IMR-90 (cell line): ENCODE measurements at regions not wholly inside any gene's neighbourhood (a gene's known extent, or its start where the extent isn't known, plus 50 kb on each side); places are given as distances from the start of the nearest gene placed in this dataset.
A peak's percentile ranks its signal among the peaks of the same experiment; 100 is the strongest.

ENCODE experiments used
- ATAC-seq: fragments of 200-7000 bp; cut with Tn5 transposase; 2 replicates; pipeline ENCODE4 v1.9.1; 2020; ENCODE audit warnings: low read depth, mild to moderate bottlenecking, moderate library complexity
- BruUV-seq: library from RNA; stranded (reverse); fragments of 400-500 nt; replicated peaks from 2 replicates; lab custom pipeline; 2021; lab: Mats Ljungman, UMichigan
- CTCF ChIA-PET: fragments of 300-600 bp; formaldehyde crosslinking; extraction: SDS; loops from one replicate; lab custom pipeline; 2021; ENCODE audit warnings: antibody characterized with exemption; lab: Yijun Ruan, JAX
- POLR2A ChIA-PET: fragments of 300-600 bp; sonication (Branson Sonifier 250); formaldehyde crosslinking; loops from one replicate; lab custom pipeline; 2022; ENCODE audit warnings: antibody characterized with exemption; ENCODE audit not compliant: unreplicated experiment; lab: Charles Lee
- DNase-seq: peaks from one replicate; pipeline ENCODE4 v3.0.0; 2013
- H2AFZ ChIP-seq: replicated peaks from 2 replicates; pipeline ENCODE3; 2013; ENCODE audit warnings: low read length, mild to moderate bottlenecking; ENCODE audit not compliant: poor library complexity
- H2AK5ac ChIP-seq: 2 replicates; pipeline ENCODE4 v1.6.1; 2013; ENCODE audit warnings: low read depth, low read length, inconsistent platforms
- H2AK9ac ChIP-seq: replicated peaks from 2 replicates; pipeline ENCODE3; 2013; ENCODE audit warnings: mild to moderate bottlenecking, low read depth, low read length, moderate library complexity; ENCODE audit not compliant: poor library complexity
- H2BK120ac ChIP-seq: 2 replicates; pipeline ENCODE4 v1.6.1; 2013; ENCODE audit warnings: low read depth, low read length, inconsistent platforms
- H2BK15ac ChIP-seq: 3 replicates; pipeline ENCODE4 v1.6.1; 2013; ENCODE audit warnings: low read depth, low read length, inconsistent platforms
- H2BK20ac ChIP-seq: 2 replicates; pipeline ENCODE4 v1.6.1; 2013; ENCODE audit warnings: low read depth, mild to moderate bottlenecking, inconsistent platforms, low read length, moderate library complexity
- H2BK5ac ChIP-seq: 2 replicates; pipeline ENCODE4 v1.6.1; 2013; ENCODE audit warnings: mild to moderate bottlenecking, low read depth, low read length, inconsistent platforms; ENCODE audit not compliant: poor library complexity, severe bottlenecking
- H3K14ac ChIP-seq: replicated peaks from 2 replicates; pipeline ENCODE4 v1.6.1; 2013; ENCODE audit warnings: low read depth, low read length, inconsistent platforms
- H3K18ac ChIP-seq: 2 replicates; pipeline ENCODE4 v1.6.1; 2013; ENCODE audit warnings: low read depth, low read length, control low read depth
- H3K23ac ChIP-seq: 2 replicates; pipeline ENCODE4 v1.6.1; 2013; ENCODE audit warnings: low read depth, low read length, inconsistent platforms
- H3K27ac ChIP-seq: 2 replicates; pipeline ENCODE4 v1.5.1; 2013; ENCODE audit warnings: mild to moderate bottlenecking, control low read depth, low read length; ENCODE audit not compliant: insufficient read depth
- H3K27me3 ChIP-seq: 2 replicates; pipeline ENCODE4 v1.6.1; 2013; ENCODE audit warnings: low read length; ENCODE audit not compliant: control insufficient read depth, insufficient read depth
- H3K36me3 ChIP-seq: 2 replicates; pipeline ENCODE4 v1.6.1; 2013; ENCODE audit warnings: low read length, mixed read lengths; ENCODE audit not compliant: control insufficient read depth, insufficient read depth
- H3K4ac ChIP-seq: 2 replicates; pipeline ENCODE4 v1.6.1; 2013; ENCODE audit warnings: low read depth, low read length, inconsistent platforms
- H3K4me1 ChIP-seq: 2 replicates; pipeline ENCODE4 v1.6.1; 2013; ENCODE audit warnings: low read length, mixed read lengths; ENCODE audit not compliant: control insufficient read depth, insufficient read depth
- H3K4me2 ChIP-seq: 2 replicates; pipeline ENCODE4 v1.6.1; 2013; ENCODE audit warnings: low read depth, mild to moderate bottlenecking, control low read depth, low read length, moderate library complexity
- H3K4me3 ChIP-seq: 2 replicates; pipeline ENCODE4 v1.5.1; 2013; ENCODE audit warnings: low read depth, mild to moderate bottlenecking, control low read depth, low read length, moderate library complexity; ENCODE audit not compliant: insufficient read depth
- H3K56ac ChIP-seq: 2 replicates; pipeline ENCODE4 v1.6.1; 2013; ENCODE audit warnings: low read length, inconsistent platforms; ENCODE audit not compliant: insufficient read depth; ENCODE audit errors: extremely low read depth
- H3K79me1 ChIP-seq, 2 experiments: 2 replicates each; pipeline ENCODE4 v1.6.1; 2013; ENCODE audit warnings: low read length in 2 of 2, inconsistent platforms in 1 of 2, low read depth in 1 of 2
- H3K9ac ChIP-seq: 2 replicates; pipeline ENCODE4 v1.6.1; 2013; ENCODE audit warnings: low read depth, low read length, control low read depth
- H3K9me1 ChIP-seq: 2 replicates; pipeline ENCODE4 v1.6.1; 2013; ENCODE audit warnings: low read length, inconsistent platforms; ENCODE audit not compliant: insufficient read depth
- H3K9me3 ChIP-seq: 2 replicates; pipeline ENCODE4 v1.6.1; 2013; ENCODE audit warnings: low read length; ENCODE audit not compliant: control insufficient read depth, insufficient read depth
- H4K20me1 ChIP-seq: 2 replicates; pipeline ENCODE4 v1.6.1; 2013; ENCODE audit warnings: low read length, inconsistent platforms; ENCODE audit not compliant: insufficient read depth
- H4K5ac ChIP-seq: 2 replicates; pipeline ENCODE4 v1.6.1; 2013; ENCODE audit warnings: mild to moderate bottlenecking, low read depth, low read length, control low read depth
- H4K8ac ChIP-seq, 2 experiments: 2 replicates each; pipeline ENCODE4 v1.6.1; 2013; ENCODE audit warnings: low read depth in 2 of 2, low read length in 2 of 2, control low read depth in 1 of 2, inconsistent platforms in 1 of 2
- H4K91ac ChIP-seq: 2 replicates; pipeline ENCODE4 v1.6.1; 2013; ENCODE audit warnings: low read depth, low read length, inconsistent platforms; ENCODE audit not compliant: insufficient read depth
- CEBPB ChIP-seq: IDR thresholded peaks from 2 replicates; pipeline ENCODE4 v1.6.1; 2012; ENCODE audit warnings: low read depth, low read length, improper control_type of control experiment
- FOS ChIP-seq: fragments of 150-350 bp; IDR thresholded peaks from 2 replicates; pipeline ENCODE4 v1.6.1; 2016; ENCODE audit warnings: low read depth, low read length
- POLR2A ChIP-seq: IDR thresholded peaks from 2 replicates; pipeline ENCODE4 v1.6.1; 2012; ENCODE audit warnings: mild to moderate bottlenecking, low read depth, low read length
- RFX5 ChIP-seq: IDR thresholded peaks from 2 replicates; pipeline ENCODE4 v1.8.0; 2012; ENCODE audit warnings: low read depth, mild to moderate bottlenecking, low read length, moderate library complexity
- WGBS, 2 experiments: methylation state at CpG; one replicate each; pipeline versions ENCODE4 v1.1.5 to v1.1.7; 2013; ENCODE audit warnings: missing lambda C conversion rate in 2 of 2; ENCODE audit not compliant: insufficient read length in 1 of 2; ENCODE audit errors: extremely low coverage in 2 of 2; 5-methylcytosine and 5-hydroxymethylcytosine counted together
- dilution Hi-C: fragments of 300-500 bp; cut with HindIII; formaldehyde crosslinking; loops from one replicate; pipeline ENCODE4 v1.14.3; 2018; ENCODE audit warnings: low sequenced_read_pairs; ENCODE audit not compliant: unreplicated experiment
- in situ Hi-C: fragments of 300-500 bp; cut with MboI; formaldehyde crosslinking; loops from 3 replicates; pipeline ENCODE4 v1.14.3; 2019; ENCODE audit warnings: low sequenced_read_pairs, inconsistent platforms, mixed read lengths
- intact Hi-C: fragments of 100-400 bp; cut with micrococcal nuclease; formaldehyde crosslinking; loops from 2 replicates; pipeline ENCODE4 v1.10.0; 2022

DNA sequence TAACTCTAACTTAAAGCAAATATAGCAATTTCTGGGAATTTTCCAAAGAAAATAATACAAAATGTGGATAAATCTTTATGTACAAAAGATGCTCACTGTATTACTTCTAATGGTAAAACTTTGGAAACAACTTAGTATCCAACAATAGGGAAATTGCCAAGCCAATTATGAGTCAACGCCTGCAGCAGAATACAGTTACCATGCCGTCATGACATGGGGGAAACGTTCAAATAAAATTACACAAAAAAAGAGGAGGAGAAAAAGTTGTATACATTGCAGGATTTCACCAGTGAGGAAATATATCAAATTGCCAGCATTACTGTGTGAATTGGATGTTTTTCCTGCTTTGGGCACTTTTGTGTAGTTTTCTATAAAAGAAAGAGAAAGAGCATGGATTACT is 469.6 kb downstream of the SOX9 start:
- Histone ChIP-seq H2BK20ac (no peak overlapping the region), H2BK5ac (peak overlapping the region; percentile 37), H4K91ac (no peak overlapping the region), H4K5ac (no peak overlapping the region), H3K36me3 (no peaks in the 10 kb centered on the region), H2AFZ (no peak overlapping the region), H3K27me3 (no peaks in the 10 kb centered on the region), H3K9ac (no peak overlapping the region), H2AK5ac (no peak overlapping the region), H3K56ac (no peak overlapping the region), H2BK120ac (no peak overlapping the region), H3K79me1 (peaks cover 18 to 58% of the 10 kb centered on the region in 2 experiments), H3K27ac (0 out of 2 replicates have a peak overlapping the region, but pooled peaks have one; percentile 39), H3K23ac (no peak overlapping the region), H2AK9ac (no peak overlapping the region), H3K4me2 (peak overlapping the region; percentile 98), H3K4ac (0 out of 2 replicates have a peak overlapping the region, but pooled peaks have one; percentile 49), H3K18ac (no peak overlapping the region), H3K9me3 (no peaks in the 10 kb centered on the region), H4K8ac (no peak overlapping the region), H2BK15ac (no peak overlapping the region), H4K20me1 (0 out of 2 replicates have a peak, but pooled peaks cover 3% of the 10 kb centered on the region), H3K14ac (no peak overlapping the region), H3K4me3 (peak overlapping the region; percentile 99), H3K9me1 (peaks cover 12% of the 10 kb centered on the region; the same call in 1 of the 2 replicates), H3K4me1 (peaks cover 24% of the 10 kb centered on the region)
- POLR2A ChIA-PET: no interaction called here
- dilution Hi-C loops: no loop called here
- in situ Hi-C loops: loop anchor here (25.0 kb wide), 1 partner anchor 772 kb away; no protein-coding TSS in a partner anchor
- TF ChIP-seq RFX5 (no peak), FOS (peak; percentile 47; the same call in 1 of the 2 replicates), POLR2A (no peak), CEBPB (peak; percentile 34; the same call in 1 of the 2 replicates)
- WGBS, 2 experiments: no CpG with 5 or more reads among the region's 3 CpGs
- intact Hi-C loops: loop anchor here (5.0 to 10.0 kb wide), 2 partner anchors 92 to 134 kb away; no protein-coding TSS in a partner anchor
- DNase-seq: peak; percentile 90
- peak; percentile 22 for ATAC-seq
- no TSS peak for BruUV-seq
- CTCF ChIA-PET: no interaction called here
